Activated naive CD4-positive, alpha-beta T cell treated with Interleukin-2 at 50 U/mL for 16 hours (primary cell): ENCODE measurements at regions not wholly inside any gene's neighbourhood (a gene's known extent, or its start where the extent isn't known, plus 50 kb on each side); places are given as distances from the start of the nearest gene placed in this dataset.

Experiments used
- DNase-seq: peaks from one replicate; pipeline ENCODE4 v3.0.0-alpha.2; 2020

DNA sequence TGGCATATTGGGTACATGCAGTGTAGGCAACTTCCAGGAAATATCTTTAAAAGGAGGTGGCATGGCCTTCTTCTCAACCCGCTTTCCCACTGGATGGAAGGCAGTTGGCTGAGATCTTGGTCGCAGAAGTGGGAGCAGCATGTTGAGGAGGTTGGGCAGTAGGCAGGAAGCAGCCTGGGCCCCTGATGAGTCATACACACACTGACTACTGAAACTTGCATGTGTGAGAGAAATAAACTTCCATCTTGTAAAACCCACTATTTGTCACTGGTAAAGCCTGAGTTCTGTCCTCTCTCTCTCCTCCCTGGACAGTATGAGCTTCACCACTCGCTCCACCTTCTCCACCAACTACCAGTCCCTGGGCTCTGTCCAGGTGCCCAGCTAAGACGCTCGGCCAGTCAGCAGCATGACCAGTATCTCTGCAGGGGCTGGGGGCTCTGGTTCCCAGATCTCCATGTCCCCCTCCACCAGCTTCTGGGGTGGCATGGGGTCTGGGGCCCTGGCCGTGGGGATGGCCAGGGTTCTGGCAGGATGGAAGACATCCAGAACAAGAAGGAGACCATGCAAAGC lies 233.8 kb upstream of the SPRED2 start:
- no peak for DNase-seq

DNA sequence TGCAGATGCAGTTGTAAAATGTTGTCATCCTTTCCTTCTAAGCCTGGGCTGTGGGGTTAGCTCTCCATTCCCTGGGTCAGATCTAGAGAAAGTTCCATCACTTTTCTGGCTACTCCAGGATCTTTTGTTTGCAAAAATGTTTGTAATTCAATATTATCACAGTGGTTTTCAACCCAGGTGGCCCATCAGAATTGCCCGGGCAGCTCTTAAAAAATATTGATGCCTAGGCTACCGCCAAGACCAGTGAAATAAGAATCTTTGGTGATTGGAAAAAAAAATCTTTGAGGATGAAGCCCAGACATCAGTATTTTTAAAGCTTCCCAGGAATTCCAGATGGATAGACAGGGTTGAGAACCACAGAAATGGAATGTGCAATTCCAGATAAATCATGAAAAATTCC lies 232.5 kb upstream of the SPRED2 start:
- no peak for DNase-seq

DNA sequence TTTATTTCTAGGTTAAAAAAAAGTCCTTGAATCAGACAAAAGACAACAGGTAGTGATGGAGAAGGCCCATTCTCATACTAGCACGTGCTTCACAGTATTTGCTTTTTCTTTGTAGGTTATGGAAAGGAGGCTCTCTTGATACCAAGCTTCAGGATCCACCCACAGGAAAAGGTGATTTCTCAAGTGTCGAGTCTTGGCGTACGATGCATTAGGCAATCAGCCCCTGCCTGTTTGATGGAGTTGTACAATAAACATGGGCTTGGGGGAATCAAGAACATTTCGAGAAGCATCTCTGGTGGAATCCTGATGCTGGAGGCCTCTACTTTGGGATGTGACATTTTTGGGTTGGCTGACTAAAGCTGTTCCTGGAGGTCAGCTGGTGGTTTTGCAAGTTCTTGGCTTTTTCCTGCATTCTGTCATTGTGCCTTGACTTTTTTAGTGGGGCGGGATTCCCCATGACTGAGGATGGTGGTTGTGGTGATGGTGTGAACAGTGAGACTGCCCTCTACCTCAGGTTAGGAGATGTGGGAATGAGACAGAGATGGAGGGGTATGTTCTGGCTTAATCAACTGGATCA lies 231.5 kb upstream of the SPRED2 start:
- DNase-seq, result no peak

DNA sequence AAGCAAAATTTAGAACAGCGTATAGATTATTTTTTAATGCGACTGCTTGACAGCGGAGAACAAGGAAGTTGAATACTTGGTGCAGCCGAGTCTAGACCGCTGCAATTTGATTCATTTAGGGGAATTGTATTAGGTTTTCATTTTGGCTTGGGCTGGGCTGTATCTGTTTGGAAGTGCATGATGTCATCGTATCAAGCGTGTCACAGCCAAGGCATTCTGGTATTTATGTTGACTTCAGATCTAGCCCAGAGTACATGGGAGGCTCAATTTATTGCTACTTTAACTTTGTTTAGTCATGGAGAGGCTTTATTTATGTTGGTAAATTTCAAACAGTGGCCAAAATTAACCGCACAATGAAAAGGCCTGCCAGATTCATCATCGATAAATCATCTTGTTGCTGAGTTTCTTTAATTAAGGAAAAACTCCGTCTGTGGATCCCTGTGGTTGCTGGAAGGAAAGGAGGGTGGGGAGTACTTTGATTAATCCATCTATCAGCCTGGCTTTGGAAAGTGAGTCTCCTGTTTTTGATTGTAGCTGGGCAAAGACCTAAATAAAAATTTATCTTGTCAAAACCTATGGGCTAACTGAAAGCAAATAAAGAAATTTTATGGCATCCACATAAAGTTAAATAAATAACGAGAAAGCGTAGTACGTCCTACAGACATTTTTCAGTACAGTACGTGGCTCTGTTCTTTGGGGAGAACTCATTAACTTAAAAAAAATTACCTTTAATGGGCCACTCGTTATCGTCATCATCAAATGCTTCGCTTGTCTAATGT lies 230.4 kb upstream of the SPRED2 start:
- no peak for DNase-seq

DNA sequence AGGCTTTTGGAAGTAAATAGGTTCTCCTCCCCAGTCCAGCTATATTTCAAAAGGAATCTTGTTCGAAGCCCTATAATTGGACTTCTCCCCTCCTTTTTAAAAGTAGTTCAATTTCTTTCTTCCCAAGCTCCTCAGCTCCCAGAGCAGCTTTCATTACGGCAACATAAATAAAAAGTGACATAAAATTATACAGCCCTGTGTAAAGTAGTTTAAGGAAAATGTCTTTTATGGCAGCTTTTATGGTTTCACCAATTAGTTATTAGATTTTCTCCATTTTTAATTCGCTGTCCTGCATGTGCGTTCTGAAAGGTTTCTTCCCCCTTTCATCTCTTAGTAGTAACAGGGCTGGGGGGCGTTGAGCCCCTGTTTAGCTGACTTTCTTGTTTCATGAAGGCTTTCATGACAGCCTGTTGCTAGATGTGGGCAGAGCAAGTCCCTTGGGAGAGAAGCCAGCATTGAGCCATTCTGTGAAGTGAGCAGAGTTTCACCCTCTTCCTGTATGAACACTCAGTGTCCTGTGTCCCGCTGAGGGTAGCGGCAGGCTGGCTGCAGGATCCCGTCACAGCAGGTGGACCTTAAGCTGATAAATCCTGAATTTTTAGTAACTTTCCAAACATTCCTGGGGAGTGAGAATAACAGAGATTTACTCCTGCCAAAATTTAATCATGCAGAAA lies 229.7 kb upstream of the SPRED2 start:
- DNase-seq, result no peak

DNA sequence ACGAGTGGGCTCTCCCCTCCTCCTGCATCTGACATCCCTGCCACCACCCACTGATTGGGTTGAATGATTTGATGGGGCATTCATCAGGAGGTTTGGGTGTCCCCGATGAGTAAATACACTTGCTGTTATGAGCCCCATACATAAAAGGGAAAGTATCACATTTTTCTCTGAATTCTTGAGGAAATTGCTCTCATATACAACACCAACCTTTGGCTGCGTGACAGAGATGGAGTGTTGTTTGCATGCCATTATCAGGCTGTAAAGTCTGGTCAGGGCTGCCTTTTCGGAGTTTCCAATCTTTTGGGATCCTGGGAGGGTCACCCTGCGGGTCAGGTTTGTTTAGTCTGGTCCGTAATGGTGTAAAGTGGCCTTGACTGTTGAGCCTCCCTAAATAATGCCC lies 227.9 kb upstream of the SPRED2 start:
- DNase-seq, result no peak

DNA sequence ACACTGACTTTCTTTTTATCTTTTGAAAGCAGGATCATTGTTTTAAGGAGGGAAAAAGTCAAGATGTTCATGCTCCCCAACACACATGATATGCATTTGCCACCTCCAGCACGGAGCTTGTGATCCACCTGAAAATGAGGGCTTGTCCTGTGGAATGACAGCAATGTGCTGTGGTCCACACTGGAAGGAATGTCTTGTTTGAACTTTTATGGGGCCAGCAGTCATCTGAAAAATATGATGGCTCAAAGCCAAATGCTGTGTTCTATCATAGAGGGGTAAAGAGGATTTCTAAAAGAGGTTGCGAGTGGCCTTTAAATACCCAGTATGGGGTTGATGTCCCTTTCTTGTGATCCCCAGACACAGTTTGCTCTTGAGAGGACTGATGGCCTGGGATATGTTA lies 226.5 kb upstream of the SPRED2 start:
- no peak for DNase-seq

DNA sequence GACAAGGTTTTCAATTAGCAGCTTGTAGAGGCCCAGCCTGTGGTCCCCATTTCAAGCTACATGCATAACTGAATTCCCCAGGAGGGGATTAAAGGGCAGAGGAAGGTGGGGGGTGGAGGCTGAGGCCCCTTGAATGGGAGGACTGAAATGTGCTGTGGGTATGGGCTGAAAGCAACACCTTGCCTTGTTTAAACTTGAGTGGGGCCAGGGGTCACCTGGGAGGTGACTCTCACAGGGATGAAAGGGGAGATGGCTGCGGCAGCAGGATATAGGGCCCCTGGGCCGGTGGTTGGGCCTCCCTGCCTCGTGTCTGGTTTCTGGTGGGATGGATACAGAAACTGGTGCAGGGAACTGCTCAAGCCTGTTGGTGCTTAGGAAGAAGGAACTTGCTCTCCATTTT lies 225.9 kb upstream of the SPRED2 start:
- no peak for DNase-seq

DNA sequence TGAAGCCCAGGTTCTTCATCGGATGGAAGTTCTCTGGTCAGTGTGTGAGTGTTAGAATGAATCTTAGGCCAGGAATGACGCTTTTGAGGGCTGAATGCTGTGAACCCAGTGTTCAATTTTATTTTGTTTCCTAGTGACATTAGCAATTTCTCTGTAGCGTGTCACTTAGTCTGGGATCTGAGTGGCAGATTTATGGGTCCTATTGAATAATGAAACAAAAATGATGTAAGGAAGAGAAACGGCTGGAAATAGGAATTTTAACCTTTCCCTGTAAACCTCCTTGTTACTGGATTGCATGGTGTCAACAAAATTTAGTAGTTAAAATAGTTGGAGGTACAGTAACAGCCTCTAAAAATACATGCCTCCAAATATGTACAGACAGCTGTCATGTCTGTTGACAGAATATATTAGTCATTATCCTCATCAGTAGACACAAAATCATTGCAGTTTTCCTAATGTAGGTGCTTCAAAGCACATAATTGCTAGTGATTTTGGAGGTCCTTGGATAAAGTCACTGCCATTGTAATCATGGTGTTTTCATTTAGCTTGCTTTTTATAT lies 223.8 kb upstream of the SPRED2 start:
- no peak for DNase-seq

DNA sequence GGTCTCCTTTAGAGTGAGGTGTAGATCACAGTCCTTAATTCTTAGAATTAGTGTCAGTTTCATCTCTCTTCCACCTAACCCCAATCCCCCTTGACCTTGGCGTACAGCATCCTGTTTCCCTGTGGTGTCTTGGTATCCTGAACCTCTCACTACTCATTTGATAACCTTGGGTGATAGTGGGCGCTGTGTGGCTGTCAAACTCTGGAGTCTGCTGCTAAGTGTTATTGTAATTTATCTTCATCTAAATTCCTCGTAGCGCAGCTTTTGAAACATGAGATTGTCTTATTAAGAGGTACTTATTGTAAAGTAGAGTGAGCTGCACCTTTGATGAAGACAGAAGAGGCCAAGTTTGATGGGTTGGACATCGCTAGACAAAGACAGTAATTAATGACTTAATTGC lies 222.6 kb upstream of the SPRED2 start:
- DNase-seq, result no peak

DNA sequence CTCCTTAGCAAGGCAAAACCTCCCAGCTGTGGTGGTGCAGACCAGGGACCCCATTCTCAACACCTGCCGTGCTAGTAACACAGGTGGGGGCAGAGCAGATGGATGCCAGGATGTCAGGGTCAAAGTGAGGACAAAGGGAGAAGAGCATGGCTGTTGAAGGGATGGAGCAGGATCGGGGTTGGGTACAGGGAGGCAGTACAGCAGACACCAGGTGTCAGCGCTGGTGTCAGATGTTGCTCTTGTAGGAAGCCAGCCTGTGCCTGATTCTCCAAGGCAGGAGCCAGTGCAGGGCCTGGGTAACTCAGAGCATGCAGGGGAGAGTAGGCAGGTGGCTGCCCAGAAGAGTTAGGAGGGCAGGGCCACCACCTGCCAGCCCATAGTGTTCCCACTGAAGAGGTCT lies 222.1 kb upstream of the SPRED2 start:
- DNase-seq, result no peak

DNA sequence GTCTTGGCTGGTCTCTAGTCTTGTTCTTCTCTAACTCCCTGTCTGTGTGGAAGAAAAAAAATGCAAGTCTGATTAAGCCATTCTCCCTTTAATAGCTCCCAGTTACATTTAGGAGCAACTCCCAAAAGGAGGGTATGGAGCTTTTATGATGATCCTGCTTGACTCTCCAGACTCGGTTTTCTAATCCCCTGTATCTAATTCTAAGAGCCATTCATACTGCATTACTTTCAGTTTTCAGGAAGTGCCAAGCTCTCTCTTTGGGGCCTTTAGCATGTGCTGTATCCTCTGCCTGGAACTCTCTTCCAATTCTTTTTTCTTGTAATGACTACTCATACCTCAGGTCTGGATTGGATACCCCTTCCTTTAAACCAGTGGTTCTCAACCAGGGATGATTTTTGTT lies 219.7 kb upstream of the SPRED2 start:
- no peak for DNase-seq

DNA sequence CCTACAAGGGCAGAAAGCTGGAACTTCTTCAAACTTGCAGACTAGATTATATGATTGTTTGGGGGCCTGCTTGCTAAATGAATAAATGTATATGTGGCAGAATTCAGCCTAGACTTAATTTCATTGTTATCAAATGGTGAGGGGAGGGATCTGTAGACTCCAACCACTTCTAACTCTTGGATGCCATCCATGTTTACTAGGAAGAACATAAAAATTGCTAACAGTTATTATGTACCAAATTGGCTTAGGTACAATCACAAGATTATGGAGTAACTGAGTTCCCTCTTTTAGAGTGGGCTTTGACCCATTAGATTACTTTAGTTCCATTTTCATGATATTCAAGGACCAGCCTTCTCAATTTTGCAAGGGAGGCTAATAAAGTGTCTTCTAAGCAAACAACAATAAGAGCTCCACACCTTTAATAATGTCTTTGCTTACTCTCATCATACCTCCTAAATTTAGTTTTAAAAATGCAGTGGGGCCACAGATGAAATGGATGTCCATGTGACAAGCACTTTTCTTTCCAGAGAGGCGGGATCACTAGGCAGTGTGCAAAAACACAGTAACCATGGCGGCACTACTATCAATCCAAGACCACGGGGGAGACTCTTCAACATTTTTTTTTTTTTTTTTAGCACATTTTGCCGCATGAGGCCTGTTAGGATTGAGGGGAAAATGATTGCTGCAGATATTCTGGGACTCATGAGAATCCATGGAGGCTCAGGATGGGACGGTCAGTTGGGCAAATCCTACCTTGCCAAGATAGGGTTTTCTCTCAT lies 217.6 kb upstream of the SPRED2 start:
- DNase-seq, result no peak

DNA sequence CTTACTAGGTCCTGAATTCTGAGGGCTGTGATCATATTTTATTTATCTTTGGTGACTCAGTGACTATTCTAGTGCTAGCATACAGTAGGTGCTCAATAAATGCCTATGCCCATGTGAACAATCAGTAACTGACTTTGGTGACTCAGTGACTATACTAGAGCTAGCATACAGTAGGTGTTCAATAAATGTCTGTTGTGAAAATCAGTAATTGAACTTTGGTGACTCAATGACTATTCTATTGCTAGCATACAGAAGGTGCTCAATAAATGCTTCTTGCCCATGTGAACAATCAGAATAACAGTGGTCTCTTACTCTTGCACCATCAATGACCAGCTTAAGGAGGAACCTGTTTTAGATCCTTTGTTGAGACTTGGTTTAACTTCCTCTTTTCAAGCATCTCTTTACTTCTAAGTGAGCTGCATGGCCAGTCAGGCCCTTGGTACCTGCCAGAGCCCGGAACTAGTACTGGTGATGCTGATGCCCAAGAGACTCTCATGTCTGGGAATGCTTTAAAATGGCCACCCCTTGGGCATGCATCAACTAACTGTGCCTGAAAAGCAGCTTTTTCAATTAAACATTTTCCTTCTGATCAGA lies 214.9 kb upstream of the SPRED2 start:
- no peak for DNase-seq

DNA sequence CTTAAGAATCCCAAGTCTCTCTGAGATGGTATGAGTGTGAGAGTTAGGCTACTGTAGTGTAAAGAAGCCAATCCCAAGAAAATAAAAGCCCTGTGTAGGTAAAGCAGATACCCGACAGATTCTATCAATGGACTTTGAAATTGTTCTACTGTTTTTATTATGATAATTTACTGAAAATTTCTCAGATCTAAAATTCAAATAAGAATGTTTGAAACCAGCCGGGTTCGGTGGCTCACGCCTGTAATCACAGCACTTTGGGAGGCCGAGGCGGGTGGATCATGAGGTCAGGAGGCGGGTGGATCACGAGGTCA lies 208.3 kb upstream of the SPRED2 start:
- no peak for DNase-seq

DNA sequence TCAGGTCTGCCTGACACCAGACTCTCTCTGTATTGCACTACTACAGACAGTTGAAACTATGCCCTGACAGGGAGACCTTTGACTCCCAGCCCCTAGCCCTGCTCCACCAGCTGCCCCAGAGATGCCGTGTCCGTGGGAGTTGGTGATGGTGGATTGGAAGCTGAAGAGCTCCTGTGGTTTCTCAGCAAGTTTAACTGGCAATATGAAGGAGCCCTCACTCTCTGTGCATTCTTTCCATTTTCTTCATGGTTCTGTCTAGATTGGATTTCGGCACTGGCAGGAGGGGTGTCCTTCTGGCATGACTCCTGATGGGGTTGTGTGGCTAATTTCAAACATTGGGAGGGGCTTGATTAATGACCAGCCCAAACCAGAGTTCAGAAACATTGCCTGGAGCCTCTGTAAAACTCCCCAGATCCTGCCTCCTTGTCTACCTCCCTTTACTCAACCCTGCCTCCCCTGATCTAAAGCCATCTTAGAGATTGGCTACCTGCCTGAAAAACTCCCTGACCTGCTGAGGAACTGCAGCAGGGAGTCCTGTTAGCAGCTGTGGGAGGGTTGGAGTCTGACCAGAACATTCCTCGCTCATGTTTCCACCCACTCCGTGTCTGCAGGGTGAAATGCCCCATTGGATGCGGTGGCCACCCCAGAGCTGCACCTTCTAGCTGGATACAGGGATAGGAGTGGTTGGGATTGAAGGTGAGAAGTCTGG lies 206.9 kb upstream of the SPRED2 start:
- DNase-seq, result no peak

DNA sequence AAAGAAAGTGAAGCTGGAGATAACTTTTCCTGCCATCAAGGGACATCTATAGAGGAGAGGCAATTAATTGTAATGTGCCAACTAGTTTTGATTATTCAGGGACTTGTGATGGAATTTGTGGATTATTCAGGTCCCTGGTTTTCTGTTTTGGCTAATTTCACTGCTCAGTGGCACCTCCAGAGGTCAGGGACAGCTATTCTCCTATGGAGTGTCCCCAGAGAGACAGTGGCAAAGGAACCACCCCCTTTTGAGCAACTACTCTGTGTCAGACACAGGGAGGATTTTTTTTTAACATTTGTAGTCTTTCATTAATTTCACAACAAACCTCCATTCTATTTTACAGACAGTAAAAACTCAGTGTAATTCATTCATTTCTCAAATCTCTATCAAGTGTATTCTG lies 206.0 kb upstream of the SPRED2 start:
- DNase-seq, result no peak

DNA sequence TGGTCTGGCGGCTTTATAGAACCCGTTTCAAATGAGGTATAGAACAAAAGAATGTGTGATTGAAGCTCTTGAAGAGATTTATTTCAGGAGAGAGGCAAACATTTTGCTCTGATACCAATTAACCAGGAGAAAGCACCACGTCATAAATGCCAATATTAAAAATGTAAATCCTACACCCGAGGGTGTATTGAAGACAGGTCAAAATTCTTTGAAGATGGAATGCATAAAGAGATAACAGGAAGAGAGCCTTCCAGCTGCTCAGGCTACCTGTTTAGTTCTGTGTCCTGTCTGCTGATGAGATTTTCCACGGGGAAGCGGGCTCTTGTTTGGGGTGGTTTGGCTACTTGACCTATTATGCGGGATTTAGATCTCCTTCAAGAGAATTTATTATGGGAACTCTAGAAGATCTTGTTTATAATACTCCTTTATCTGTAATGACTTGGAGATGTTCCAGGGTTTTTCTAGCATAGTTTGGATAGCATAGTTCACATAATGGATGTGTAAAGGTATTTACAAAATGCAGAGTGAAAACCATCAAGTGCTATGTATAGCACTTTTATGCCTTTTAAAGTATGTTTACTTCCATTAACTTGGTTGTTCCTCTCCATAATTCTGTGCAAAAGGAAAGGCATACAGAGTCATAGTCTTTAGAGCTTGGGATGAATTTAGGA lies 204.5 kb upstream of the SPRED2 start:
- DNase-seq, result no peak

DNA sequence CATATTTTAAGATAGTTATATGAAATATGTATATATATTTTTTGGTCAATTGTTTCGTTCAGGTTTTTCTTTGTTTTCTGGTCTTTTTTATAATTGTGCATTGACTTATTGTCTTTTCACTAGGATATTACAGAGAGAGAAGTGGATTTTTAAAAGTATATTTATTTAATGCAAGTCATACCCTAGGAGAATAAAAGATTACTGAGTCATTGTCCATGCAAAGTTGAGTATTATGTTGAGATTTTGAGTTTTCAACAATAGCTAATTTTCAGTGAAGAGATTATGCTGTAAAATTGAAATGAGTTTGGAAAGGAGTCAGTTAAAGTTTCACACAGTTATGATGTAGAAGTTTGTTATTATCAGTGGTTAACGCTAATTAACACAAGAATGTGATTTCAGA lies 203.6 kb upstream of the SPRED2 start:
- DNase-seq, result no peak

DNA sequence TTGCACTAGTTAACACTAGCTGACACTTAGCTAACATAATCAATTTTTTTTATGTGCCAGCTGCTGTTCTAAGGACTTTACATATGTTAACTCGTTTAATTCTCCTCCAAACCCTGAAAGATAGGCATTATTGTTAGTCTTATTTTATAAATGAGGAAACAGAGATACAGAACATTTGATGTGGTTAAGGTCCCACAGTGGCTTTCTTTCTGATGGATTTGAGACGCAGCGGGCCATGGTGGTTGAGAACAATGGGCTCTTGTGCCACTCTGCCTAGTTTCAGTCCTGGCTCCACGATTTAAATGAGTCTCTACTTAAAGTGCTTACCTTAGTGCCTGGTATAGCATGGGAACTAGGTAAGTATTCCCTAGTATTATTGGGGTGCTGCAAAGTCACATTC lies 201.9 kb upstream of the SPRED2 start:
- DNase-seq, result no peak

DNA sequence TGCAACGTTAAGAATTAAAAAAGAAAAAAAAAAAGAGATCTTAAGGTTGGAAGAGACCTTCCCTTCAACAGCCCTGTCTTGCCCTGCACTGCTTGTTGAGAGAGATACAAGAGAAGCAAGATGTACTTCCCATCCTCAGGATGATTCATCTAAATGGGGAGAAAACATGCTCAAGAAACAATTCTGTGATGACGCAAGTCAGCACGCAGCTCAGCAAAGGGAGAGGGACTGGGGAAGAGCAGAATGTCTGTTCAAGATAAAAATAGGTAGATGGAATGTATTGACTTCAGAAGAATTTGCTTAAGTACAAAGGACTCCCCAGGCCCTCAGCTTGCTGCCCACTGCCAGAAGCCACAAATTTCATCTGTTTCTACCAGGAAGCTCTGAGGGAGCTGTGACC lies 198.2 kb upstream of the SPRED2 start:
- DNase-seq, result no peak

DNA sequence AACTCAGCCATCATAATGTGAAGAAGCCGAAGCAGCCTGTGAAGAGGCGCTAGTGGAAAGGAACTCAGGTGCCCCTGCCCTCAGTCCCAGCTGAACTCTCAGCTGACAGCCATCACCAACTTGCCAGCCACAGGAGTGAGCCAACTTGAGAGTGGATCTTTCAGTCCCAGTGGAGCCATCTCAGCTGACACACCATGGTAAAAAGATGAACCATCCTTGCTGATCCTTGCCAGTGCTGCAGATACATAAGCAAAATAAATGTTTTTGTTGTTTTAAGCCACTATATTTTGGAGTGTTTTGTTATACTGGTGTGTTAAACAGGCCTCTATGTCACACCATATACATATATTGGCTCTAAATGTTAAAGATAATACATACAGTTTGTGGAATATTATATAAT lies 195.8 kb upstream of the SPRED2 start:
- DNase-seq, result no peak
